Naive thymus-derived CD4-positive, alpha-beta T cell (primary cell): ENCODE measurements at regions not wholly inside any gene's neighbourhood (a gene's known extent, or its start where the extent isn't known, plus 50 kb on each side); places are given as distances from the start of the nearest gene placed in this dataset.

Experiments
- ATAC-seq: fragments of 150-1000 bp; cut with Tn5 transposase; 2 replicates; pipeline ENCODE4 v1.10.0; 2021; ENCODE audit warnings: mild to moderate bottlenecking, moderate library complexity
- CTCF ChIA-PET: fragments of 350-600 bp; sonication (Branson Sonifier 250); formaldehyde crosslinking; loops from one replicate; lab custom pipeline; 2021; ENCODE audit warnings: antibody characterized with exemption; lab: Charles Lee
- POLR2A ChIA-PET: fragments of 350-600 bp; sonication (Branson Sonifier 250); formaldehyde crosslinking; loops from one replicate; lab custom pipeline; 2021; ENCODE audit warnings: antibody characterized with exemption, inconsistent platforms; lab: Charles Lee
- DNase-seq, 9 donors: peaks; one replicate each; pipeline versions ENCODE4 v3.0.0 to v3.0.0-alpha.2; 2020 to 2022; ENCODE audit warnings: mixed read lengths in 1 of 9
- H3K27ac ChIP-seq: one replicate; pipeline ENCODE4 v1.7.0; 2013; ENCODE audit warnings: mild to moderate bottlenecking, low read depth, low read length, moderate library complexity
- H3K27me3 ChIP-seq, 2 donors: one replicate each; pipeline ENCODE4 v1.7.0; 2013; ENCODE audit warnings: low read length in 2 of 2, mild to moderate bottlenecking in 2 of 2, moderate library complexity in 2 of 2; ENCODE audit not compliant: control insufficient read depth in 2 of 2, insufficient read depth in 2 of 2
- H3K36me3 ChIP-seq, 3 experiments: 1 replicate in 2 of 3; 2 replicates in 1 of 3; pipeline ENCODE4 v1.7.0; 2013; ENCODE audit warnings: low read length in 3 of 3, mild to moderate bottlenecking in 3 of 3, moderate library complexity in 1 of 3; ENCODE audit not compliant: insufficient read depth in 3 of 3, control insufficient read depth in 2 of 3
- H3K4me1 ChIP-seq, 2 donors: one replicate each; pipeline ENCODE4 v1.7.0; 2013; ENCODE audit warnings: low read length in 2 of 2, mild to moderate bottlenecking in 2 of 2, moderate library complexity in 1 of 2; ENCODE audit not compliant: control insufficient read depth in 2 of 2, insufficient read depth in 2 of 2
- H3K4me3 ChIP-seq: 2 replicates; pipeline ENCODE4 v1.7.0; 2013; ENCODE audit warnings: mild to moderate bottlenecking, low read length
- H3K9me3 ChIP-seq, 3 experiments: 1 replicate in 2 of 3; 2 replicates in 1 of 3; pipeline ENCODE4 v1.7.0; 2013; ENCODE audit warnings: low read length in 3 of 3; ENCODE audit not compliant: control insufficient read depth in 2 of 3
- H3K27ac Mint-ChIP-seq, 9 donors: one replicate each; pipeline ENCODE4 v1.8.0; 2020 to 2022; ENCODE audit warnings: mixed read lengths in 9 of 9, mild to moderate bottlenecking in 8 of 9, moderate library complexity in 5 of 9, inconsistent platforms in 2 of 9
- H3K27me3 Mint-ChIP-seq, 5 donors: one replicate each; pipeline ENCODE4 v1.8.0; 2021 to 2022; ENCODE audit warnings: mixed read lengths in 5 of 5, mild to moderate bottlenecking in 1 of 5
- H3K36me3 Mint-ChIP-seq, 5 donors: one replicate each; pipeline ENCODE4 v1.8.0; 2020 to 2022; ENCODE audit warnings: mixed read lengths in 5 of 5, mild to moderate bottlenecking in 3 of 5, inconsistent platforms in 1 of 5
- H3K4me1 Mint-ChIP-seq, 7 donors: one replicate each; pipeline ENCODE4 v1.8.0; 2020 to 2022; ENCODE audit warnings: mixed read lengths in 7 of 7, mild to moderate bottlenecking in 3 of 7, inconsistent platforms in 1 of 7
- H3K4me3 Mint-ChIP-seq, 10 donors: one replicate each; pipeline ENCODE4 v1.8.0; 2020 to 2022; ENCODE audit warnings: mild to moderate bottlenecking in 10 of 10, mixed read lengths in 10 of 10, moderate library complexity in 6 of 10, inconsistent platforms in 2 of 10
- H3K9me3 Mint-ChIP-seq, 11 donors: one replicate each; pipeline ENCODE4 v1.8.0; 2020 to 2022; ENCODE audit warnings: mixed read lengths in 11 of 11, mild to moderate bottlenecking in 4 of 11, inconsistent platforms in 1 of 11, moderate library complexity in 1 of 11
- intact Hi-C, 2 donors: fragments of 100-400 bp; cut with micrococcal nuclease; formaldehyde crosslinking; loops; one replicate each; pipeline ENCODE4 v1.15.1; 2023

GRCh38 chr12:31821484-31821883 is 92.7 kb upstream of the AMN1 start:
- H3K4me1 Mint-ChIP-seq: peaks cover 2 to 55% (median 26%) of the 10 kb centered on the region in 7 donors
- H3K4me3 Mint-ChIP-seq: no peak overlapping the region
- ATAC-seq (no peak), DNase-seq (no peak)
- Histone ChIP-seq H3K4me3 (no peak overlapping the region), H3K27ac (no peak overlapping the region), H3K36me3 (no peaks in the 10 kb centered on the region), H3K4me1 (no peaks in the 10 kb centered on the region), H3K9me3 (peaks cover 0 to 4% (median 0%) of the 10 kb centered on the region in 3 experiments), H3K27me3 (no peaks in the 10 kb centered on the region)
- intact Hi-C loops: loop anchor here in 1 of 2 donors (2.0 kb wide), 1 partner anchor 15 kb away; no protein-coding TSS in a partner anchor
- H3K9me3 Mint-ChIP-seq: peaks cover 5 to 25% (median 14%) of the 10 kb centered on the region in 11 donors
- CTCF ChIA-PET: interaction anchor here (0.6 kb wide), 1 partner anchor 12 kb away, joined by 6 read pairs; no protein-coding TSS in a partner anchor
- H3K27ac Mint-ChIP-seq: no peak overlapping the region
- H3K36me3 Mint-ChIP-seq: peaks cover 6 to 25% (median 10%) of the 10 kb centered on the region in 5 donors
- no peaks in the 10 kb centered on the region for H3K27me3 Mint-ChIP-seq
- POLR2A ChIA-PET: interaction anchor here (1.0 kb wide), 1 partner anchor 140 kb away, joined by 3 read pairs; no protein-coding TSS in a partner anchor

GRCh38 chr12:31820832-31821231 is 92.0 kb upstream of the AMN1 start:
- Histone ChIP-seq H3K27ac (no peak overlapping the region), H3K4me1 (no peaks in the 10 kb centered on the region), H3K4me3 (no peak overlapping the region), H3K9me3 (no peaks in the 10 kb centered on the region), H3K36me3 (no peaks in the 10 kb centered on the region), H3K27me3 (no peaks in the 10 kb centered on the region)
- ChIA-PET CTCF (interaction anchor here (0.7 kb wide), 1 partner anchor 135 kb away, joined by 3 read pairs; no protein-coding TSS in a partner anchor), POLR2A (interaction anchor here (0.6 to 0.7 kb wide), 3 partner anchors 69 to 325 kb away, joined by 3 to 7 read pairs (median 4); partner anchors contain the start of gene RESF1)
- intact Hi-C loops: loop anchor here in 1 of 2 donors (2.0 kb wide), 1 partner anchor 14 kb away; no protein-coding TSS in a partner anchor
- peak overlapping the region in 1 of 10 donors; percentile 2 for H3K4me3 Mint-ChIP-seq
- H3K36me3 Mint-ChIP-seq: peaks cover 4 to 21% (median 8%) of the 10 kb centered on the region in 5 donors
- ATAC-seq (no peak), DNase-seq (no peak)
- peaks cover 3 to 23% (median 10%) of the 10 kb centered on the region in 11 donors for H3K9me3 Mint-ChIP-seq
- peaks cover 2 to 53% (median 23%) of the 10 kb centered on the region in 7 donors for H3K4me1 Mint-ChIP-seq
- no peaks in the 10 kb centered on the region for H3K27me3 Mint-ChIP-seq
- H3K27ac Mint-ChIP-seq: peak overlapping the region in 1 of 9 donors; percentile 19

GRCh38 chr12:31819427-31819826 is 90.6 kb upstream of the AMN1 start:
- Histone ChIP-seq H3K27ac (no peak overlapping the region), H3K9me3 (no peaks in the 10 kb centered on the region), H3K36me3 (no peaks in the 10 kb centered on the region), H3K27me3 (no peaks in the 10 kb centered on the region), H3K4me3 (no peak overlapping the region), H3K4me1 (no peaks in the 10 kb centered on the region)
- CTCF ChIA-PET: interaction anchor here (1.0 kb wide), 1 partner anchor 74 kb away, joined by 5 read pairs; no protein-coding TSS in a partner anchor
- H3K27ac Mint-ChIP-seq: no peak overlapping the region
- intact Hi-C loops: no loop called here
- ATAC-seq (no peak), DNase-seq (no peak)
- H3K4me3 Mint-ChIP-seq: no peak overlapping the region
- POLR2A ChIA-PET: interaction anchor here (0.5 to 0.8 kb wide), 4 partner anchors 11 to 148 kb away, joined by 4 to 6 read pairs (median 4); no protein-coding TSS in a partner anchor
- peaks cover 0 to 53% (median 23%) of the 10 kb centered on the region in 7 donors for H3K4me1 Mint-ChIP-seq
- no peaks in the 10 kb centered on the region for H3K27me3 Mint-ChIP-seq
- peaks cover 0 to 13% (median 0%) of the 10 kb centered on the region in 5 donors for H3K36me3 Mint-ChIP-seq
- H3K9me3 Mint-ChIP-seq: peaks cover 0 to 14% (median 5%) of the 10 kb centered on the region in 11 donors

- peaks cover 0 to 8% (median under 1%) of the 10 kb centered on the region in 11 donors for H3K9me3 Mint-ChIP-seq
- Histone ChIP-seq H3K9me3 (no peaks in the 10 kb centered on the region), H3K4me1 (no peaks in the 10 kb centered on the region), H3K27me3 (no peaks in the 10 kb centered on the region), H3K27ac (no peak overlapping the region), H3K36me3 (no peaks in the 10 kb centered on the region), H3K4me3 (no peak overlapping the region)
- no peaks in the 10 kb centered on the region for H3K27me3 Mint-ChIP-seq
- no peak for ATAC-seq
- peaks cover 0 to 53% (median 23%) of the 10 kb centered on the region in 7 donors for H3K4me1 Mint-ChIP-seq
- peaks cover 0 to 7% (median 0%) of the 10 kb centered on the region in 5 donors for H3K36me3 Mint-ChIP-seq
- ChIA-PET CTCF (interaction anchor here (1.0 kb wide), 1 partner anchor 74 kb away, joined by 5 read pairs; no protein-coding TSS in a partner anchor), POLR2A (interaction anchor here (0.5 to 0.8 kb wide), 4 partner anchors 12 to 148 kb away, joined by 4 to 6 read pairs (median 4); no protein-coding TSS in a partner anchor)
- intact Hi-C loops: no loop called here
- H3K27ac Mint-ChIP-seq: peak overlapping the region in 2 of 9 donors; percentile 14 to 48
- no peak for DNase-seq
- H3K4me3 Mint-ChIP-seq: no peak overlapping the region
These were observed 89.9 kb upstream of the AMN1 start for GRCh38 chr12:31818623-31819268.

- CTCF ChIA-PET: no interaction called here
- intact Hi-C loops: no loop called here
- Histone ChIP-seq H3K36me3 (no peaks in the 10 kb centered on the region), H3K27ac (no peak overlapping the region), H3K4me1 (no peaks in the 10 kb centered on the region), H3K4me3 (no peak overlapping the region), H3K9me3 (no peaks in the 10 kb centered on the region), H3K27me3 (no peaks in the 10 kb centered on the region)
- DNase-seq (no peak), ATAC-seq (no peak)
- no peaks in the 10 kb centered on the region for H3K27me3 Mint-ChIP-seq
- H3K4me1 Mint-ChIP-seq: peaks cover 9 to 55% (median 31%) of the 10 kb centered on the region in 7 donors
- POLR2A ChIA-PET: interaction anchor here (0.7 to 1.3 kb wide), 5 partner anchors 14 to 74 kb away, joined by 3 to 4 read pairs (median 3); no protein-coding TSS in a partner anchor
- H3K9me3 Mint-ChIP-seq: peaks cover 0 to 5% (median 0%) of the 10 kb centered on the region in 11 donors
- no peak overlapping the region for H3K27ac Mint-ChIP-seq
- no peak overlapping the region for H3K4me3 Mint-ChIP-seq
- H3K36me3 Mint-ChIP-seq: peaks cover 0 to 4% (median 0%) of the 10 kb centered on the region in 5 donors
These were observed 88.3 kb upstream of the AMN1 start for GRCh38 chr12:31817120-31817519.

- Mint-ChIP-seq H3K36me3 (peaks cover 0 to 4% (median 2%) of the 10 kb centered on the region in 5 donors), H3K4me1 (peaks cover 13 to 46% (median 27%) of the 10 kb centered on the region in 7 donors), H3K9me3 (peaks cover 0 to 5% (median 0%) of the 10 kb centered on the region in 11 donors), H3K4me3 (peak overlapping the region in 1 of 10 donors; percentile 23), H3K27me3 (no peaks in the 10 kb centered on the region), H3K27ac (no peak overlapping the region)
- ATAC-seq (no peak), DNase-seq (no peak)
- ChIA-PET CTCF (interaction anchor here (0.5 kb wide), 1 partner anchor 163 kb away, joined by 4 read pairs; no protein-coding TSS in a partner anchor), POLR2A (interaction anchor here (0.9 kb wide), 1 partner anchor 24 kb away, joined by 4 read pairs; no protein-coding TSS in a partner anchor)
- Histone ChIP-seq H3K4me3 (no peak overlapping the region), H3K27me3 (no peaks in the 10 kb centered on the region), H3K4me1 (no peaks in the 10 kb centered on the region), H3K36me3 (no peaks in the 10 kb centered on the region), H3K9me3 (no peaks in the 10 kb centered on the region), H3K27ac (no peak overlapping the region)
- intact Hi-C loops: no loop called here
These were observed 86.3 kb upstream of the AMN1 start for GRCh38 chr12:31815096-31815495.
